Epithelial cell of esophagus (primary cell): ENCODE measurements at regions not wholly inside any gene's neighbourhood (a gene's known extent, or its start where the extent isn't known, plus 50 kb on each side); places are given as distances from the start of the nearest gene placed in this dataset.
"Not testable (repeated sequence)": the region's sequence is repeated elsewhere in the genome, so short reads cannot be mapped to it uniquely, and the experiment has no call there.

Experiments
- DNase-seq: peaks from one replicate; pipeline ENCODE4 v3.0.0; 2010; ENCODE audit warnings: low read depth
- H3K4me3 ChIP-seq: 2 replicates; pipeline ENCODE4 v1.5.1; 2011; ENCODE audit warnings: mild to moderate bottlenecking, low read length, control low read depth
- TF ChIP-seq, protein P1 (sequence below): IDR thresholded peaks from 2 replicates; pipeline ENCODE4 v1.5.1; 2011; ENCODE audit warnings: low read depth, mild to moderate bottlenecking, low read length, control low read depth, inconsistent platforms; ENCODE audit not compliant: insufficient read depth; ENCODE audit errors: missing control alignments

- TF ChIP-seq, protein P1, sequence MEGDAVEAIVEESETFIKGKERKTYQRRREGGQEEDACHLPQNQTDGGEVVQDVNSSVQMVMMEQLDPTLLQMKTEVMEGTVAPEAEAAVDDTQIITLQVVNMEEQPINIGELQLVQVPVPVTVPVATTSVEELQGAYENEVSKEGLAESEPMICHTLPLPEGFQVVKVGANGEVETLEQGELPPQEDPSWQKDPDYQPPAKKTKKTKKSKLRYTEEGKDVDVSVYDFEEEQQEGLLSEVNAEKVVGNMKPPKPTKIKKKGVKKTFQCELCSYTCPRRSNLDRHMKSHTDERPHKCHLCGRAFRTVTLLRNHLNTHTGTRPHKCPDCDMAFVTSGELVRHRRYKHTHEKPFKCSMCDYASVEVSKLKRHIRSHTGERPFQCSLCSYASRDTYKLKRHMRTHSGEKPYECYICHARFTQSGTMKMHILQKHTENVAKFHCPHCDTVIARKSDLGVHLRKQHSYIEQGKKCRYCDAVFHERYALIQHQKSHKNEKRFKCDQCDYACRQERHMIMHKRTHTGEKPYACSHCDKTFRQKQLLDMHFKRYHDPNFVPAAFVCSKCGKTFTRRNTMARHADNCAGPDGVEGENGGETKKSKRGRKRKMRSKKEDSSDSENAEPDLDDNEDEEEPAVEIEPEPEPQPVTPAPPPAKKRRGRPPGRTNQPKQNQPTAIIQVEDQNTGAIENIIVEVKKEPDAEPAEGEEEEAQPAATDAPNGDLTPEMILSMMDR = no peak
- DNase-seq = no peak
- H3K4me3 ChIP-seq = no peak overlapping the region
These were observed 420.2 kb upstream of the CCDC54 start for GRCh38 chr3:106957029-106957428.

DNA sequence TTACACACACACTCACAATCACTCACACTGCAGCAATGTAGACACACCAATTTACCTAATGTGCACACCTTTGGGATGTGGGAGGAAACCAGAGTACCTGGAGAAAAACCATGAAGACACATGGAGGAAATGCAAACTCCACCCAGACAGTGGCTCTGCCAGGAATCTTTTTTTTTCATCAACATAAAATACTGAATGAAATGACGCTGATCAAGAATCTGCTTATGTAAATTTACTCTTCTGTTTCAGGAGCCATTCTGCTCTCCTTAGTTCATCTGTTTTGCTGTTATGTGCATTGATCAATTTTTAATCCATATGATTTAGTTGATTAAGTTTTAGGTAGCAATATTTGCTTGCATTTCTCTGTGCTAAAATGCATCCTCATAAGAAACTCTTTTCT lies 414.2 kb upstream of the CCDC54 start:
- DNase-seq = no peak

DNA sequence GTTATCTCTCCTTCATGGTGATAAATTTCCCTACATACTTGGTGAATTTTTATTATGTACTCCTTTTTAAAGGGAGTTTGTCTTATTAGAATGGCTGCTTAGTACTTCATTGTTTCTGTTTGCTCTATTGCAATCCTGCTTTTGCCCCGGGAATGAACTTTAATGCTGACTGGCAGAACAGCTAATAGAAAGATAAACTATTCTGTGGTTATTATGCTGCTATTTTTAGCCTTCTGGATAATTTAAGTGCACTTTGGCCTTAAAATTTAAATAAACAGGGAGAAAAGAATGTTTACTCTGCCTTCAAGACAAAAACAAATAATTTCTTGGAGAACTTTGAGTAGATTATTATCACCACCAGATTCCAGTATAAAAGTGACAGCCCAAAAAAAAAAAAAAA lies 413.8 kb upstream of the CCDC54 start:
- no peak overlapping the region for H3K4me3 ChIP-seq
- DNase-seq = no peak
- TF ChIP-seq, protein P1 = no peak

More for the DNA sequence above, 414.2 kb upstream of the CCDC54 start:
- TF ChIP-seq, protein P1 = no peak
- no peak overlapping the region for H3K4me3 ChIP-seq

DNA sequence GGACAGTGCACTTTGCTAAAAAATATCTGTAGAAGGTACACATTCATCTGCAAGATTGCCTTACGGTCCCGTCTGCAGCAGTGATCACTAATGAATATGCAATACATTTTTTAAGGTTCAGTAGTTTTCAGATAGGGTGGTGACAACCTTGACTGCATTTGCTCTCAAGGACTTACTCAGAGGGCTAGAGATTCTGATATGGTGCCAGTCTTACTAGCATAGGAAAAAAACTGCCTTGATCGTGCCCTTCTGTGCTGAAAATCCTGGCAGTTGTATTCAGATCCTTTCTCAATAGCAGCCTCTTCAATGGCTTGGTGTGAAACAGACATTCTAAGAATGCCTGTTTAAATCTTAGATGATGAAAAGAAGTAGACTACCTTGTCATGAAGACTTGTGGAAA lies 411.9 kb upstream of the CCDC54 start:
- no peak for DNase-seq

DNA sequence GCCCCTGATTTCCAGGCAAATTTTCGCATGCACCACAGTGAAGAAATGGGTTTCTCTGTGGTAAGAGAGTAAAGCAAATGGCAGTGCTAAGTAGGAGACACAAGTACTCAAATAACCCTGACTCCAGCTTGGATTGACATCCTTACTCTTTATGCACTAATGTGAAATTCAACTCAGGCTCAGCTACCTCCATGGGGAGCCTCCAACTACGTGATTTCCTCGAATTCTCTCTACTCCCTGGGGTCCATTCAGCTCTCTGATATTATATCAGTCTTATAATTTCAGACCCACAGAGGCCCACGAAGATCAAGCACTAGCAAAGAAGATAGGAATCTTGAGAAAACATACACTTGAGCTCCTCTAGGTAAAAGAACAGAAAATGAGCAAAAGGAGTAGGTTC lies 407.6 kb upstream of the CCDC54 start:
- TF ChIP-seq, protein P1 = no peak
- DNase-seq = no peak
- no peak overlapping the region for H3K4me3 ChIP-seq

More for the DNA sequence above, 411.9 kb upstream of the CCDC54 start:
- TF ChIP-seq, protein P1 = no peak
- H3K4me3 ChIP-seq = no peak overlapping the region

GRCh38 chr3:106981392-106981791 lies 395.8 kb upstream of the CCDC54 start:
- no peak overlapping the region for H3K4me3 ChIP-seq
- no peak for DNase-seq
- TF ChIP-seq, protein P1 = no peak

GRCh38 chr3:106985721-106986120 lies 391.5 kb upstream of the CCDC54 start:
- DNase-seq = no peak
- no peak overlapping the region for H3K4me3 ChIP-seq
- TF ChIP-seq, protein P1 = no peak

GRCh38 chr3:106998841-106999682 lies 378.2 kb upstream of the CCDC54 start:
- not testable (repeated sequence) for DNase-seq, H3K4me3 ChIP-seq
